PC-3 (cell line): ENCODE measurements at regions not wholly inside any gene's neighbourhood (a gene's known extent, or its start where the extent isn't known, plus 50 kb on each side); places are given as distances from the start of the nearest gene placed in this dataset.
"Not testable (repeated sequence)": the region's sequence is repeated elsewhere in the genome, so short reads cannot be mapped to it uniquely, and the experiment has no call there.

Experiments used
- ATAC-seq: fragments of 200-7000 bp; cut with Tn5 transposase; 2 replicates; pipeline ENCODE4 v1.9.1; 2020; ENCODE audit warnings: mild to moderate bottlenecking, moderate library complexity
- BruUV-seq: library from RNA; stranded (reverse); fragments of 400-500 nt; replicated peaks from 2 replicates; lab custom pipeline; 2021; lab: Mats Ljungman, UMichigan
- CTCF ChIA-PET: fragments of 300-600 bp; sonication (Branson Sonifier 250); formaldehyde crosslinking; loops from one replicate; lab custom pipeline; 2022; ENCODE audit warnings: antibody characterized with exemption; lab: Charles Lee
- POLR2A ChIA-PET: fragments of 300-600 bp; sonication (Branson Sonifier 250); formaldehyde crosslinking; loops from one replicate; lab custom pipeline; 2022; ENCODE audit warnings: antibody characterized with exemption; ENCODE audit not compliant: unreplicated experiment; lab: Charles Lee
- DNase-seq: peaks from one replicate; pipeline ENCODE4 v3.0.0-alpha.2; 2015
- H2AFZ ChIP-seq: fragments of 300-600 bp; sonication (generic); 2 replicates; pipeline ENCODE4 v1.6.0; 2016; ENCODE audit warnings: antibody characterized with exemption, low read length
- H3F3A ChIP-seq: fragments of 300-600 bp; sonication (generic); one replicate; pipeline ENCODE4 v1.6.0; 2017; ENCODE audit warnings: antibody characterized with exemption, low read length, control low read depth, mild to moderate bottlenecking; ENCODE audit not compliant: unreplicated experiment
- H3K27ac ChIP-seq: fragments of 300-600 bp; sonication (generic); 2 replicates; pipeline ENCODE4 v1.5.1; 2016; ENCODE audit warnings: mild to moderate bottlenecking, low read length
- H3K27me3 ChIP-seq: fragments of 300-600 bp; sonication (generic); 2 replicates; pipeline ENCODE4 v1.6.1; 2016; ENCODE audit warnings: low read length, mixed read lengths
- H3K36me3 ChIP-seq: fragments of 300-600 bp; sonication (generic); 2 replicates; pipeline ENCODE4 v1.6.1; 2016; ENCODE audit warnings: low read depth, mixed run types, low read length, mixed read lengths
- H3K4me1 ChIP-seq: fragments of 300-600 bp; sonication (generic); 2 replicates; pipeline ENCODE4 v1.5.1; 2016; ENCODE audit warnings: low read length; ENCODE audit not compliant: insufficient read depth
- H3K4me2 ChIP-seq: fragments of 300-600 bp; sonication (generic); 2 replicates; pipeline ENCODE4 v1.6.0; 2016; ENCODE audit warnings: low read length
- H3K4me3 ChIP-seq: fragments of 300-600 bp; sonication (generic); 2 replicates; pipeline ENCODE4 v1.5.1; 2016; ENCODE audit warnings: mild to moderate bottlenecking, low read length, mixed read lengths
- H3K79me2 ChIP-seq: fragments of 300-600 bp; sonication (generic); 2 replicates; pipeline ENCODE4 v1.6.1; 2017; ENCODE audit warnings: low read length, mixed read lengths
- H3K9ac ChIP-seq: fragments of 300-600 bp; sonication (generic); 2 replicates; pipeline ENCODE4 v1.6.0; 2016; ENCODE audit warnings: mild to moderate bottlenecking, low read length
- H3K9me2 ChIP-seq: fragments of 300-600 bp; sonication (generic); replicated peaks from 2 replicates; pipeline ENCODE4 v1.6.1; 2016; ENCODE audit warnings: mixed run types, low read length, mixed read lengths
- H3K9me3 ChIP-seq: fragments of 300-600 bp; sonication (generic); 2 replicates; pipeline ENCODE4 v1.6.1; 2016; ENCODE audit warnings: low read length, mixed read lengths
- H4K20me1 ChIP-seq: fragments of 300-600 bp; sonication (generic); 2 replicates; pipeline ENCODE4 v1.6.1; 2016; ENCODE audit warnings: low read length, mixed read lengths
- CTCF ChIP-seq: fragments of 300-600 bp; sonication (generic); conservative IDR thresholded peaks from 2 replicates; pipeline ENCODE4 v1.5.1; 2017; ENCODE audit warnings: antibody characterized with exemption, low read depth, mild to moderate bottlenecking, low read length
- EZH2 ChIP-seq: fragments of 300-600 bp; sonication (generic); IDR thresholded peaks from one replicate; pipeline ENCODE4 v1.6.1; 2017; ENCODE audit warnings: antibody characterized with exemption, mild to moderate bottlenecking, low read length; ENCODE audit not compliant: unreplicated experiment
- EZH2phosphoT487 ChIP-seq: fragments of 300-600 bp; sonication (generic); IDR thresholded peaks from 2 replicates; pipeline ENCODE4 v1.6.1; 2018; ENCODE audit warnings: mild to moderate bottlenecking, antibody characterized with exemption, low read length, borderline replicate concordance
- intact Hi-C: fragments of 100-400 bp; cut with micrococcal nuclease; formaldehyde crosslinking; loops from 2 replicates; pipeline ENCODE4 v1.9.0; 2023

GRCh38 chr6:109879521-109879920 is 98.6 kb upstream of the GPR6 start:
- H3K4me2 ChIP-seq = 0 out of 2 replicates have a peak overlapping the region, but pooled peaks have one; percentile 16
- POLR2A ChIA-PET = no interaction called here
- H2AFZ ChIP-seq = 0 out of 2 replicates have a peak overlapping the region, but pooled peaks have one; percentile 26
- H3K9ac ChIP-seq = no peak overlapping the region
- no peaks in the 10 kb centered on the region for H3F3A ChIP-seq
- DNase-seq = no peak
- CTCF ChIA-PET = no interaction called here
- no peaks in the 10 kb centered on the region for H3K9me2 ChIP-seq
- no peaks in the 10 kb centered on the region for H3K36me3 ChIP-seq
- TF ChIP-seq EZH2 (no peak), CTCF (no peak), EZH2phosphoT487 (no peak)
- no peak overlapping the region for H3K27ac ChIP-seq
- H3K9me3 ChIP-seq = no peaks in the 10 kb centered on the region
- no peak overlapping the region for H3K4me3 ChIP-seq
- H3K4me1 ChIP-seq = no peaks in the 10 kb centered on the region; the same call in 1 of the 2 replicates
- no peak for ATAC-seq
- H3K79me2 ChIP-seq = no peaks in the 10 kb centered on the region
- no TSS peak for BruUV-seq
- intact Hi-C loops = no loop called here
- no peaks in the 10 kb centered on the region for H4K20me1 ChIP-seq
- H3K27me3 ChIP-seq = no peaks in the 10 kb centered on the region

GRCh38 chr6:109881069-109881468 is 97.0 kb upstream of the GPR6 start:
- H3K9me2 ChIP-seq, H3F3A ChIP-seq, POLR2A ChIA-PET, BruUV-seq, H2AFZ ChIP-seq, H3K79me2 ChIP-seq, H3K4me1 ChIP-seq, H3K36me3 ChIP-seq, CTCF ChIA-PET, H4K20me1 ChIP-seq, H3K27me3 ChIP-seq, H3K4me2 ChIP-seq, H3K4me3 ChIP-seq, ATAC-seq, H3K9me3 ChIP-seq, H3K27ac ChIP-seq, intact Hi-C loops, DNase-seq, H3K9ac ChIP-seq: not testable (repeated sequence)

- H3F3A ChIP-seq, BruUV-seq, H4K20me1 ChIP-seq, POLR2A ChIA-PET, H3K9me2 ChIP-seq, H3K4me2 ChIP-seq, H3K36me3 ChIP-seq, H2AFZ ChIP-seq, CTCF ChIA-PET, H3K4me3 ChIP-seq, H3K27me3 ChIP-seq, H3K4me1 ChIP-seq, DNase-seq, ATAC-seq, intact Hi-C loops, H3K79me2 ChIP-seq, H3K9ac ChIP-seq, H3K27ac ChIP-seq, H3K9me3 ChIP-seq: not testable (repeated sequence)
Measured at GRCh38 chr6:109881953-109882490, 96.1 kb upstream of the GPR6 start.
